Peyer's patch (tissue), 4 donors: ENCODE measurements at regions not wholly inside any gene's neighbourhood (a gene's known extent, or its start where the extent isn't known, plus 50 kb on each side); places are given as distances from the start of the nearest gene placed in this dataset.

Experiments used
- POLR2A ChIP-seq, 2 donors: fragments of 450-650 bp; IDR thresholded peaks; one replicate each; pipeline ENCODE4 v1.5.1; 2017; ENCODE audit warnings: antibody characterized with exemption in 2 of 2, mild to moderate bottlenecking in 2 of 2, moderate library complexity in 2 of 2
- TF ChIP-seq, protein P1 (sequence below), 6 experiments: fragments of 450-650 bp in 4 of 6; fragments of 200-600 bp in 2 of 6; sonication (generic) in 1 of 6; IDR thresholded peaks; one replicate each; pipeline ENCODE4 v1.5.1; 2017 to 2019; ENCODE audit warnings: antibody characterized with exemption in 6 of 6, mild to moderate bottlenecking in 3 of 6, moderate library complexity in 1 of 6

DNA sequence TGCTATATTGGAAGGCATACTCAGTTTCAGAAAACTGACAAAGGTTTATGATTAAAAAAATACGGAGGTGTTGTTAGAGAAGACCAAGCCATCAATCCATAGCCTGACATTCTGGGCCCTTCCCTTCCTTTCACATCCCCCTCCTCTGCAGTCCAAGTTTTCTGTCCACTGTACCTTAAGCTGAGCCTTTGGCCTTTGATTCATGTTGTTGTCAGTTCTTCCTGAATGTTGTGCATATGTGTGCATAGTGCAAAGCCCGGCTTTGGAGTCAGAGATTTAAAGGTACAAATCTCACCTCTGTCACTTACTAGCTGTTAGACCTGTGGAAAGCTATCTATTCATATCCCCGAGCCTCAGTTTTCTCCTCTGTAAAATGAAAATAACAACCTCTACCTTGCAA is 104.9 kb upstream of the AGBL1 start:
- TF ChIP-seq, protein P1, sequence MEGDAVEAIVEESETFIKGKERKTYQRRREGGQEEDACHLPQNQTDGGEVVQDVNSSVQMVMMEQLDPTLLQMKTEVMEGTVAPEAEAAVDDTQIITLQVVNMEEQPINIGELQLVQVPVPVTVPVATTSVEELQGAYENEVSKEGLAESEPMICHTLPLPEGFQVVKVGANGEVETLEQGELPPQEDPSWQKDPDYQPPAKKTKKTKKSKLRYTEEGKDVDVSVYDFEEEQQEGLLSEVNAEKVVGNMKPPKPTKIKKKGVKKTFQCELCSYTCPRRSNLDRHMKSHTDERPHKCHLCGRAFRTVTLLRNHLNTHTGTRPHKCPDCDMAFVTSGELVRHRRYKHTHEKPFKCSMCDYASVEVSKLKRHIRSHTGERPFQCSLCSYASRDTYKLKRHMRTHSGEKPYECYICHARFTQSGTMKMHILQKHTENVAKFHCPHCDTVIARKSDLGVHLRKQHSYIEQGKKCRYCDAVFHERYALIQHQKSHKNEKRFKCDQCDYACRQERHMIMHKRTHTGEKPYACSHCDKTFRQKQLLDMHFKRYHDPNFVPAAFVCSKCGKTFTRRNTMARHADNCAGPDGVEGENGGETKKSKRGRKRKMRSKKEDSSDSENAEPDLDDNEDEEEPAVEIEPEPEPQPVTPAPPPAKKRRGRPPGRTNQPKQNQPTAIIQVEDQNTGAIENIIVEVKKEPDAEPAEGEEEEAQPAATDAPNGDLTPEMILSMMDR (IDR thresholded peaks at IDR 0.05), result no peak
- TF ChIP-seq POLR2A (IDR thresholded peaks at IDR 0.05), result no peak
